Right cardiac atrium (tissue), 5 donors: ENCODE measurements at regions not wholly inside any gene's neighbourhood (a gene's known extent, or its start where the extent isn't known, plus 50 kb on each side); places are given as distances from the start of the nearest gene placed in this dataset.
"Not testable (repeated sequence)": the region's sequence is repeated elsewhere in the genome, so short reads cannot be mapped to it uniquely, and the experiment has no call there.

Experiments used
- ATAC-seq, 2 donors: fragments of 200-7000 bp; cut with Tn5 transposase; one replicate each; pipeline versions ENCODE4 v1.8.0 to v1.9.1; 2020; ENCODE audit warnings: moderate library complexity in 2 of 2, mild to moderate bottlenecking in 1 of 2
- DNase-seq, 3 donors: peaks; one replicate each; pipeline ENCODE4 v3.0.0-alpha.2; 2020
- H3K27ac ChIP-seq: one replicate; pipeline ENCODE4 v1.5.1; 2013; ENCODE audit warnings: mild to moderate bottlenecking, low read length, control low read depth, moderate library complexity
- H3K27me3 ChIP-seq: one replicate; pipeline ENCODE4 v1.6.1; 2013; ENCODE audit not compliant: control insufficient read depth, insufficient read depth
- H3K4me1 ChIP-seq: one replicate; pipeline ENCODE4 v1.6.1; 2013; ENCODE audit warnings: low read length; ENCODE audit not compliant: control insufficient read depth, insufficient read depth
- H3K4me3 ChIP-seq: one replicate; pipeline ENCODE4 v1.5.1; 2013; ENCODE audit warnings: low read length, control low read depth
- H3K9me3 ChIP-seq: one replicate; pipeline ENCODE4 v1.6.1; 2013; ENCODE audit warnings: low read length; ENCODE audit not compliant: control insufficient read depth
- WGBS: extraction: QIAGEN DNeasy Blood & Tissue Kit; methylation state at CpG from one replicate; pipeline ENCODE4 v1.1.7; 2013; 5-methylcytosine and 5-hydroxymethylcytosine counted together
- intact Hi-C, 4 donors: fragments of 100-400 bp; cut with DNase I; formaldehyde crosslinking; loops; one replicate each; pipeline versions ENCODE4 v1.11.0 to v1.14.0; 2022 to 2023
- donor health status: healthy with polysubstance abuse.
- donor health status: DM: no; HTN: yes; CAD: no.
- donor health status: DM: no; HTN: no; CAD: no.
- donor health status: DM: no; HTN: yes; CAD: no; lungs with severe emphysema.
- donor health status: DM: yes; HTN: yes; CAD: no.

- Histone ChIP-seq H3K4me3 (no peak overlapping the region), H3K27me3 (no peaks in the 10 kb centered on the region), H3K27ac (no peak overlapping the region), H3K9me3 (no peaks in the 10 kb centered on the region), H3K4me1 (no peaks in the 10 kb centered on the region)
- intact Hi-C loops: no loop called here
- DNase-seq (no peak), ATAC-seq (no peak)
- WGBS: 91% methylated on average over 5 of the region's 5 CpGs
Measured at GRCh38 chr10:45548068-45548467, 124.5 kb downstream of the ZFAND4 start.

- DNase-seq: no peak
- Histone ChIP-seq H3K27me3 (no peaks in the 10 kb centered on the region), H3K4me3 (no peak overlapping the region), H3K9me3 (no peaks in the 10 kb centered on the region), H3K27ac (no peak overlapping the region), H3K4me1 (no peaks in the 10 kb centered on the region)
- ATAC-seq: no peak
- WGBS: 87% methylated on average over 2 of the region's 2 CpGs
- intact Hi-C loops: no loop called here
Measured at GRCh38 chr10:45547207-45547606, 125.4 kb downstream of the ZFAND4 start.

GRCh38 chr10:45545150-45545549 is 127.4 kb downstream of the ZFAND4 start:
- intact Hi-C loops: no loop called here
- ATAC-seq: no peak
- no peak for DNase-seq
- Histone ChIP-seq H3K4me3 (no peak overlapping the region), H3K27me3 (no peaks in the 10 kb centered on the region), H3K9me3 (no peaks in the 10 kb centered on the region), H3K27ac (no peak overlapping the region), H3K4me1 (no peaks in the 10 kb centered on the region)
- WGBS: 97% methylated on average over 1 of the region's 1 CpG

GRCh38 chr10:45544191-45544590 is 128.4 kb downstream of the ZFAND4 start:
- intact Hi-C loops: no loop called here
- ATAC-seq (no peak), DNase-seq (no peak)
- no peaks in the 10 kb centered on the region for H3K9me3 ChIP-seq
- no peaks in the 10 kb centered on the region for H3K4me1 ChIP-seq
- 41% methylated on average over 1 of the region's 1 CpG for WGBS
- no peak overlapping the region for H3K27ac ChIP-seq
- H3K27me3 ChIP-seq: no peaks in the 10 kb centered on the region
- H3K4me3 ChIP-seq: no peak overlapping the region

- DNase-seq, ATAC-seq, H3K9me3 ChIP-seq, H3K27ac ChIP-seq, H3K4me1 ChIP-seq, intact Hi-C loops, H3K27me3 ChIP-seq, H3K4me3 ChIP-seq: not testable (repeated sequence)
- WGBS: 97% methylated on average over 5 of the region's 5 CpGs
Measured at GRCh38 chr10:45541032-45541431, 131.5 kb downstream of the ZFAND4 start.

- DNase-seq, intact Hi-C loops, H3K27me3 ChIP-seq, H3K9me3 ChIP-seq, ATAC-seq, H3K4me1 ChIP-seq, H3K4me3 ChIP-seq, H3K27ac ChIP-seq: not testable (repeated sequence)
- WGBS: 100% methylated on average over 1 of the region's 2 CpGs
Measured at GRCh38 chr10:45540589-45540988, 132.0 kb downstream of the ZFAND4 start.

- ATAC-seq, H3K4me1 ChIP-seq: not testable (repeated sequence)
- WGBS: 62% methylated on average over 1 of the region's 1 CpG
Measured at GRCh38 chr10:45539569-45539968, 133.0 kb downstream of the ZFAND4 start.

GRCh38 chr10:45534572-45534971 is 138.0 kb downstream of the ZFAND4 start:
- no peak for DNase-seq
- H3K27ac ChIP-seq: no peak overlapping the region
- intact Hi-C loops: no loop called here
- H3K27me3 ChIP-seq: no peaks in the 10 kb centered on the region
- H3K4me3 ChIP-seq: no peak overlapping the region
- ATAC-seq: no peak
- 97% methylated on average over 2 of the region's 2 CpGs for WGBS
- no peaks in the 10 kb centered on the region for H3K4me1 ChIP-seq
- no peaks in the 10 kb centered on the region for H3K9me3 ChIP-seq

More at GRCh38 chr10:45539569-45539968, 133.0 kb downstream of the ZFAND4 start:
- H3K4me3 ChIP-seq, H3K27ac ChIP-seq, H3K27me3 ChIP-seq, DNase-seq, H3K9me3 ChIP-seq, intact Hi-C loops: not testable (repeated sequence)

- no peaks in the 10 kb centered on the region for H3K9me3 ChIP-seq
- intact Hi-C loops: no loop called here
- H3K27ac ChIP-seq: no peak overlapping the region
- H3K4me3 ChIP-seq: no peak overlapping the region
- WGBS: 89% methylated on average over 1 of the region's 1 CpG
- no peak for ATAC-seq
- no peaks in the 10 kb centered on the region for H3K4me1 ChIP-seq
- H3K27me3 ChIP-seq: no peaks in the 10 kb centered on the region
- DNase-seq: no peak
Measured at GRCh38 chr10:45532480-45532879, 140.1 kb downstream of the ZFAND4 start.

- H3K27me3 ChIP-seq: no peaks in the 10 kb centered on the region
- intact Hi-C loops: no loop called here
- DNase-seq (peak in 2 of 3 donors; percentile 30 to 56), ATAC-seq (peak in 1 of 2 donors; percentile 68)
- WGBS: 56% methylated on average over 3 of the region's 3 CpGs
- no peak overlapping the region for H3K4me3 ChIP-seq
- H3K4me1 ChIP-seq: peaks cover 4% of the 10 kb centered on the region
- H3K27ac ChIP-seq: no peak overlapping the region
- no peaks in the 10 kb centered on the region for H3K9me3 ChIP-seq
Measured at GRCh38 chr10:45526309-45526905, 146.2 kb downstream of the ZFAND4 start.

GRCh38 chr10:45520476-45520875 is 146.5 kb downstream of the ALOX5 start:
- WGBS: 97% methylated on average over 4 of the region's 4 CpGs
- no peaks in the 10 kb centered on the region for H3K9me3 ChIP-seq
- ATAC-seq: no peak

GRCh38 chr10:45518741-45519140 is 144.7 kb downstream of the ALOX5 start:
- Histone ChIP-seq H3K4me3 (no peak overlapping the region), H3K27me3 (no peaks in the 10 kb centered on the region), H3K27ac (no peak overlapping the region), H3K4me1 (peaks cover 5% of the 10 kb centered on the region), H3K9me3 (no peaks in the 10 kb centered on the region)
- ATAC-seq (no peak), DNase-seq (no peak)
- intact Hi-C loops: no loop called here
- 96% methylated on average over 1 of the region's 1 CpG for WGBS

More at GRCh38 chr10:45520476-45520875, 146.5 kb downstream of the ALOX5 start:
- Histone ChIP-seq H3K4me1 (peaks cover 2% of the 10 kb centered on the region), H3K27ac (no peak overlapping the region), H3K27me3 (no peaks in the 10 kb centered on the region), H3K4me3 (no peak overlapping the region)
- intact Hi-C loops: no loop called here
- DNase-seq: no peak
